ELR (cell line): ENCODE measurements at regions not wholly inside any gene's neighbourhood (a gene's known extent, or its start where the extent isn't known, plus 50 kb on each side); places are given as distances from the start of the nearest gene placed in this dataset.

Experiments
- DNase-seq: peaks from one replicate; pipeline ENCODE4 v3.0.0-alpha.2; 2015; ENCODE audit warnings: low read depth

DNA sequence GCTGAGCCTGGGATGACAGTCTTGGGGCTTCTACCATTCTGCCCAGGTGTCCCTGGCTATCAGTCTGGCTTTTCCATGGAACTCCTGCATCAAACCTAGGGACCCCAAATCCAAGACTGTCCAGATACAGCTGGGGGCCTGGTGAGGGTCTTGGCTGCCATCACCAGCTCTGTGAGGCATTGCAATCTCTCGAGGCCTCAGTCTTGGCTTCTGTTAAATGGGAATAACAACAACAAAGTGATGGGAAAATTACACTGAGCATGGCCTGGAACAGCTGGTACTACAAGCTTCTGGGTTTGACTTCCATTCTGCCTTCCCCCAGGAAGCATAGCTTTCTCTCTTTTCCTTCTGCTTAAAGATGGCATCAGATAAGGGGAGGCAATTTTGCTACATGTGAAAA lies 50.0 kb upstream of the LCTL start:
- no peak for DNase-seq

DNA sequence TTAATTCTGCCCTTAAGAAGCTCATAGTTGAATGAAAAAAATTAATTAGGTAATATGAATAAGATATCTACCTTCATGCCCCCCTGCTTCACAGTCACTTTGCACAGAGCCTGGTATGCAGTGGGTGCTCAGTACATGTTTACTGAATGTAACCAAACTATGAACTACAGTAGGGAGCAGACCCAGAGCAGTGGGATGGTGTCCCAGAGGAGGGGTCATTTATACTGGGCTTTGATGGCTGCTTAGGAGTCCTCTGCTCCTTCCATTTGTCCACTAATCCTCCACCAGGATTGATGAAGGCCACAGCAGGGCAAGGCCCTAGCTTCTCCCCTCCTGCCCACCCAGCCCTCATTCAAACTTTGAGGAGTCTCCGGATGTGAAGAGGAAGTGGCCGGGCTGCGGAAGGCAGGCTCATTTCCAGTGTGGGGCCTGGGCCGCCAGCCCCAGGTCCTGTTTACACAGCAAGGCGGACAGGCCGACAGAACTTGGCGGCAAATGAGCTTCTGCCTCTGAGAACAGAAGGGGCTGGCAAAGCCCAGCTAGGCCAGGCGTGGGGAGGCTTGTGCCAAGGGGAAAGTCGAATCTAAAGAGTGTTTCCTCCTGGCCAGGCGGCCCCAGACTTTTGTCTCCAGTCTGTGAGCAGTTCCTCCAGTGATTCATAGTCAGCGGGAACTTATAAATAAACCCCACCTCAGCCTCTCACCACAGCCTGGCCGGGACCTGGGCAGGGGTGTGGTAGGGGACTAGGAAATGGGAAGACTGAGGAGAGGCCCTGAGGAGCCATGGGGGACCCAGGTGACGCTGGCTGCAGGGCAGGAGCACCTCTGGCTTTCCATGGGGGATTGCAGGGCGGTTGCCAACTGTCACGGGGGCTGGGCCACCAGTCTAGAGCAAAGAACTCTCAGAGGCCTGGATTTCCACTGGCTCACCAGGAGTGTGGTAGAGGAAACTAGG lies 51.6 kb upstream of the LCTL start:
- DNase-seq, result peak; percentile 86

DNA sequence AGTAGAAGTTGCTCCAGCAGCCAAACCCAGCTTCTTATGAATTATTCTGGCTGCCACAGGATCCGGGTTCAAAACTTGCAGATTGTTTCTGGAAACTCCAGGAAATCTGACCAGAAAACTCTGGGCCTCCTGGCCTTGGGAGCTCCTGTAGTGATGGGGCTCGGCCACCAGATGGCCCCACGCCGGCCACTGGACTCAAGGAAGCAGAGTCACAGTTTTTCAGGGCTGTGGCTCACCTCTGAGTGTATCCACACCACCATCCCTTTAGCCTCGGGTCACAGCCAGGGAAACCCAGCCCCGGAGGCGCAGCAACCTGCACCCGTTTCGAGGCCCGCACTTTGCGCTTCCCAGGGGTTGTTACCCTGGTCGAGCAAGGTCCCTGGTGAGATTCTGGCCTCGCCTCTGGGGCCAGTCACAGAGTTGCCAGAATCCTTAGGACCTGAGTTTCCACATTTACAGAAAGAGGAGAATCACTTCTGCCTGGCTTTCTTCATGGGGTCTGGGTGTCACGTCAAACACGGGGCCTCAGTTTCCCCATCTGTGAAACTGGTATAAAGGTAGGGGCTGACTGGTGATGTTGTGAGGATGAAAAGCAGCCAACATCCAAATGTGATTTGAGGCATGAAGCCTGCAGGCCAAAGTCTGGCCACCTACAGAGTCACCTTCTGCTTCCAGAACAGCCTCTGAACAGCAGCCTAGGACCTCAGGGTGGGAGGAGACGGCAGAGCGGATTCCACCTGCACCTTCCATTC lies 53.5 kb upstream of the LCTL start:
- peak; percentile 88 for DNase-seq

DNA sequence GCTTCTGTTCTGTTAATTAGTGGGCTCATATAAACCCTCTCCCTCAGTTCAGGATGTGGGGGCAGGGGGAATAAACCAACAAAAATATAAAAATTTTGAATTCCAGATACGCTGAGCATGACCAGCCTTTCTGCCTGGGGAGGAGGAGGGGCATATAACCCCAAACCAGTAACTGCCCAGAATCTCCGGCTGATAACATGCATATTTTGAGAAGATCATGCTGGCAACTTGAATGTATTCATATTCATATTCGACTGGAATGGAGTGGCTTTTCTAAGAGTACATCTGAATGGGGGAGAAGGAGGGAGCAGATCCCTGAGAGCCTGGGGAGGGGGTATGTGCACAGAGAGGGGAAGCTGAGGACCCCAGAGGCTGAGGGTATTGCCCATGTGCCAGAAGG lies 54.5 kb upstream of the LCTL start:
- no peak for DNase-seq

DNA sequence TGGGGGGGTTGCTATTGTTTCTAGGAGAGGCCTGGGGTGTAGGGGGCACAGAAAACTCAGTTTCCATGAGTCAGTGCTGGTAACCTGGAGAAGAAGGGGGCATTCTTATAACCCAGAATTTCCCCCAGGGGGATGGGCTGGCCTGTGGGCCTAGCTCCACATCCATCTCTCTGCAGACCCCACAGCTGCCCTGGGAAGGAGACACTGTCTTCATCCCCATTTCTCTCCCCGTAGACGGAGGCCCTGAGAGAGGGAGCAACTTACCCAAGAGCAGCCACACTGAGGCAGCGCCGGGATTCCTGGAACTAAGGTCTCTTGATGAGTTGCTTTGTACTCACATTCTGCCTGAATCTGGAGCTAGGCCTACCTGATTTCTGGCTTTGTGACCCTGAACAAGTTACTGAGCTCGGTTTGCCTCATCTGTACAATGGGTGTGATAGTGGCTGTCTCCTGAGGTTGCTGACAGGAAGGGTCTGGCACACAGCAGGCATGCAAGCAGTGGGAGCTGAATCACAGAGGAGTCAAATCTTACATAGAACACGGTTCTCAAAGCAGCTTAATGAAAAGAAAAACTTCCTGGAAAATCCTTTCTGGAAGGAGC lies 55.0 kb upstream of the LCTL start:
- no peak for DNase-seq

DNA sequence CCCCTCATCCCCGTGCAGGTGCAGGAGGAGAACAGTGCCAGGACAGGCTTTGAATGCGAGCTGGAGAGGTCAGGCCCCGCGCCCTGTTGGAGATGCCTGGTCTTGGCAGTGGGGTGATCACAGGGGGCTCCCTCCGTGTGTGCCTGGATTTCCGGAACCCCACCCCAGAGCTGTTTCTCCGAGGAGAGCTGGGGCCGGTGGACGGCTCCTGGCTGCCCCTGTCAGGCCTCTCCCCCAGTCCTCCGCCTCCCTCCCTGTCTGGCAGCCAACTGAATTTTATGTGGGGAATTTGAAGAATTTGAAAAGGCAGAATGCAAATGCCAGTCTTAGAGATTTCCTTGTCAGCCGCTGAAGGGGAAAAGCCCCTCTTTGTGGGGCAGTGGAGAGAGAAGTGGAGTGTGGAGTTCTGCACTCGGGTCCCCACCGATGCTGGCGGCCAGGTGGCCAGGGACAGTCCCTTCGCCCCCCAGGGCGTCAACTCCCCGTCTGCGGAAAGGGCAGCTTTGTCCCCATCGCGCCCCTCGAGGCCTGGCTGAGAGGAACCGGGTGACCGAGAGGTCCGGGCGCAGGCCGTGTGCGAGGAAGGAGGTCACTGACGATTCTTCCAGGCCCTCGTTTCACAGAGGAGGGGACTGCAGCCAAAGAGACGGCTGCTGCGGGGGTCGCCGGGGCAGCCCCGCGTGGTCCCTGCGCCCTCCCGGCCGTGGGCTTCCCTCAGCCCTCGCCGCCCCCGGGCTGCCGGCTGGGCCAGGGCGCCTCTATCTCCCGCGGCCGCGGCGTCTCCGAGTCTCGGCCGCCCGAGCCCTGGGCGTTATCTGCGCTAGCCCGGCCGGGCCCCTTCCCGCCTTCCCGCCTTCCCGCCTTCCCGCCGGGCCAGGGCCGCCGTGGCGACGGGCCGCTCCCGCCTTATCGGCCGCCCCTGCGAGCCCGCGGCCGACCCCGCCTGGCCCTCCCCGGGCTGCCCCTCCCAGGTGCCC lies 56.0 kb upstream of the LCTL start:
- no peak for DNase-seq

DNA sequence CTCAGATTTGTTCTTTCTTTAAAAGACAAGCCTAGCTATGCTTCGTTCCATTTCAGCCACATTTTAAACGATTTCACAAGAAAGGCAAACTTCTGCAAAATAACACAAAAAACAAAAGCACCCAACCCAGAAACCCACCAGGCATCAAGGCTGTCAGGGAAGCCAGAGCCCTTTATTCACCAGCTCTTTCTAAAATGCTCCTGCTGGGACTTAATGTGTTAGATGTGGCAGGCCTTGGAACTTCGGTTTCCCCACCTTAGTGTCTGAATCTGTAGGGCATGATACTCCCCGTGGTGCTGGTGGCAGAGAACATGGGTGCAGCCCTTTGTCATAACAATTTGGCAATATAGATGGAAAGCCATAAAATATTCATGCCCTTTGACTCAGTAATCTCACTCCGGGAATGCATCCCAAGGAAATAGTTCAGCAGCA lies 56.8 kb upstream of the LCTL start:
- DNase-seq, result no peak

DNA sequence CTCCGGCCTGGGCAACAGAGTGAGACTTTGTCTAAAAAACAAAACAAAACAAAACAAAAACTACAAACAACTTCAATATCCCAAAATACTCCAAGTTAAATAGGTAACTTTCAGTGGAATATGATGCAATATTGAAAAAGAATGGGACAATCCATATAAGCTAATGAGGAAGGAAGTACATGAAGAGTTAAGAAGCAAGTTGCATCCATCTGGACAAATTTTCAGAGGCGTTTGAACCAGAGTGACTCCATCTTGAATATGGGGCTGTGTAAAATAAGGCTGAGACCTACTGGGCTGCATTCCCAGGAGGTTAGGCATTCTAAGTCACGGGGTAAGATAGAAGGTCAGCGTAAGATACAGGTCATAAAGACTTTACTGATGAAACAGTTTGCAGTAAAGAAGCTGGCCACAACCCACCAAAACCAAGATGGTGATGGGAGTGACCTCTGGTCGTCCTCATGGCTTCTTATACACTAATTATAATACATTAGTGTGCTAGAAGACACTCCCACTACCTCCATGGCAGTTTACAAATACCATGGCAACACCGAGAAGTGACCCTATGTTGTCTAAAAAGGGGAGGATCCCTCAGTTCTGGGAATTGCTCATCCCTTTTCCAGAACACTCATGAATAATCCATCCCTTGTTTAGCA lies 58.1 kb upstream of the LCTL start:
- no peak for DNase-seq

DNA sequence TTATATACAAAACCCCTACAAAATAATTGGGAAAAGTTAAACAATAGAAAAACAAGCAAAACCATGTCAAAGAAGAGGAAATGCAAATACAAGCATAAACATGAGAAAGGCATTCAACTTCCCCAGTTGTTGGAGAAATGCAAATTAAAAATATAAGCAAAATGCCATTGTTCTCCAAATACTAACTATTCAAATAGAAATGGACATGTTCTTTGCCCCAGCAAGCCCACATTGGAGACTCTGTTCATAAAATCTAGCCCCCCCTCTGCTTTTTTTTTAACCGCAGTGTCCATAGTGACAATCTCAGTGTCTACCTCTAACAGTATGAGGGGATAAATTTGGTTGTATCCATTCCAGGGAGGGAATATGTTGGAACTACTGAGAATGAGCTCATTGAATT lies 59.7 kb upstream of the LCTL start:
- no peak for DNase-seq

DNA sequence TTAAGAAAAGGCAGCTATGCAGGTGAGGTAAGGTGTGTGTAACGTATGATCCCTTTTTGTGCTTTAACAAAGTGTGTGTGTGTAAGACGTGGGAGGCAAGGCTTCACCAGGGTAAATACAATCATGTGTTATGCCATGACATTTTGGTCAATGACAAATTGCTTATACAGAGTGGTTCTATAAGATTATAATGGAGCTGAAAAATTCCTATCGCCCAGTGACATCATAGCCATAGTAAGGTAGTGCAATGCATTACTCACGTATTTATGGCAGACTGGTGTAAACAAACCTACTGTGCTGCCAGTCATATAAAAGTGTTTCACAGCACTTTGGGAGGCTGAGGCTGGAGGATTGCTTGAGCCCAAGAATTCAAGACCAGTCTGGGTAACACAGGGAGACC lies 60.2 kb upstream of the LCTL start:
- peak; percentile 58 for DNase-seq

DNA sequence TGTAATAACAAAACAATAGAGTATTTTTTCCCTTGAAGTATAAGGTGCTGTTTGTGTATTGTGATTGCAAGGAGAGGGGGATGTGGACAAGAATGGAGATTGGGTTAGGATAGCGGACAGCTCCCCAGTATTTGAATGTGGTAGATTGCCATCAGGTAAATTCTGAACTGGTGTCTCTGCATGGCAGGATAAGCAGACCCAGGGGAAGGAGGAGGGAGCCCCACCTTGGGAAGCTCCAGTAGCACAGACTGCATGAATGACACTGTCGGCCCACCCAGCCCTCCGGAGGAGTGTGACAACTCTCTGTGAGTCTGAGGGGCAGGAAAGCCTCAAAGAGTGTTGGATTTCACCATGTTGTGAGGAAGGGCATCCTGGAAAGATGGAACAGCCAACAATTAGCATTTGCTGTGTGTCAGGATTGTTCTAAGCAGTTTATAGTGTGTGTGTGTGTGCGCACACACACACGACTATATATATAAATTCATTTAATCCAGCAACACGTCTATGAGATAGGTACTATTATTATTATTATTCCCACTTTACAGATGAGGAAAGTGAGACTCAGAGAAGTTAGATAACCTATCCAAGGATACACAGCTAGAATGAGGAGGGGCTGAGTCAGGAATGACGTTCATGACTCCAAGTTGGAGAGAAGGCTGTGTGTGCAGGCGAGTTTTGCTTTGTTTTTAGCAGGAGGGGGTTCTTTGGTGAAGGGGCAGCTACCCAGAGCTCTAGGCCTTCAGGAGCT lies 63.4 kb upstream of the LCTL start:
- DNase-seq, result no peak

DNA sequence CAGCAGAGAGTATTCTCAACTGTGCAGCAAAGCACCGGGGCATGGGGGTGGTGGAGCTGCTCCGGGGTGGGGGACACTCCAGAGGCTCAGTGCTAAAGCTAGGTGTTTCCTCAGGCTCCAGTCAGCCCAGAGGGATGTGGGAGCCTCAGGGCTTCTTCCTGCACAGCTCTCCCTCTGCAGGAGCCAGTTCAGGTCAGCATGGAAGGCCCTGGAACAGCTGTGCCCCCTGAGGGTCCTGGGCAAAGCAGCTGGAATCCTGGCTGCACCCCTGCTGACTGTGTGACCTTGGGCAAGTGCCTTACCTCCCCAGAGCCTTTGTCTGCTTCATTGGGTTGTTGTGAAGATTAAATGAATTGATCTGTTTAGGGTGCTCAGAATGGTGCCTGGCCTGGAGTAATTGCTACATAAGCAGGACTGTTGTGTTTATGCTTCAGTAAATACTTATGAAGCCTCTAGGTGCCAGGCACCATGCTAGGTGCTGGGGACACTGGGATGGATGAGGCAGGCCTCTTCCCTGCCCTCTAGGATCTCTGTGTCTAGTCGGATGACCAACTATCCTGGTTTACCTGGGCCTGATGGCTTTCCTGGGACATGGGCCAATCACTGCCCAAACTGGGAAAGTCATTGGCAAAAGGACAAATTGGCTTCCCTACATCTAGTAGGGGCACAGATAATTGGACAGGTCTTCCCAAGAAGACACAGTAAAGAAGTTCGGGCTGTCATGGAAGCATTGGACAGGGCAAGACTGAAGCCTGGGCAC lies 64.2 kb upstream of the LCTL start:
- no peak for DNase-seq

DNA sequence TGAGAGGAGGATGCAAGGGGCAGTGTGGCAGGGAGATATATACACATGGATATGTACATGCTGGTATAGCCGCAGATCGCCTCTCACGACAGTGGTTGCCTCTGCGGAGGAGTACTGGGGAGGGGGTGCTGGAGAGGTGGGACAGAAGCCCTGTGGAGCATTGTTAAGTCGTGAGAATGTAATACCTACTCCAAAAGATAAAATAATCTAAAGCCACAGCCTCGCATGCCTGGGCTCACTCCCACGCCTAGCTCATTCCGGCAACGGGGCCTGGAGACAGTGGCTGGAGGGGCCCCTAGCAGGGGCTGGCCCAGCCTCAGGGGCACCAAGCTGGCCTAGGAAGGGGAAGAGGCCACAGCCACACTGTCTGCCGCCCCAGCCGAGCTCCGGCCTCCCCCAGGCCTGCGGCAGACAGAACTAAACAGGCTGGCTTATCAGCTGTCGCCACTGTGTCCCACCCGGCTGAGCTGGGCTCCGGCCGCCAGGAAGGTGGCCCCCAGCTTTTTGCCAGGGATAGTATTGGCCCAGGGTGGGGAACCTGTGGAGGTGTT lies 65.1 kb upstream of the LCTL start:
- no peak for DNase-seq

DNA sequence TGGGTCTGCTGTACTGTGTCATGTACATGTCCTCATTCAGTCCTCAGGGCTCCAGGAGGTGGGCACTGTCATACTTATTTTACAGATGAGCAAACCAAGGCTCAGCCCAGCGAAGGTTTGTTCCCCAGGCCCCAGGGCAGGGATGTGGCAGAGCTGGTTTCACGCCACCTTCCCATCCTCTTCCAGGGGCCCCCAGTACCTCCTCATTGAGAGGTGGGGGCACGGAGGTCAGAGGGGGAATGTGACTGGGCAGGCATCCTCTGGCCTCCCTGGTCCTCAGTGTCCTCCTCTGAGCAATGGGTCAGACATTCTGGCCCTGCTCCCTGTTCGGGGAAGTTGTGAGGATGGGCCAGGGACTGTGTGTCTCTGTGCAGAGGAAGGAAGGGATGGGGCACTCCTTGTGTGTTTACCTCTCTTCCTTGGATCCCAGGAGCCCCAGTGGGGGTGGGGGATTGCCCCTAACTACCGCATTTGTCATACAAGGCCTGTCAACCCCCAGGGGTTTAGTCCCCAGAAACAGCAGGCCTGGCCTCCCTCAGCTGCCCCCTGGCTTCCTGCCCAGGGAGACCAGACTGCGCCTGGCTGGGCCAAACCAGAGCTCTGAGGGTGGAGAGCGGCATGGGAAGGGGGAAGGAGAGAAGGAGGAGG lies 65.9 kb upstream of the LCTL start:
- DNase-seq, result no peak

DNA sequence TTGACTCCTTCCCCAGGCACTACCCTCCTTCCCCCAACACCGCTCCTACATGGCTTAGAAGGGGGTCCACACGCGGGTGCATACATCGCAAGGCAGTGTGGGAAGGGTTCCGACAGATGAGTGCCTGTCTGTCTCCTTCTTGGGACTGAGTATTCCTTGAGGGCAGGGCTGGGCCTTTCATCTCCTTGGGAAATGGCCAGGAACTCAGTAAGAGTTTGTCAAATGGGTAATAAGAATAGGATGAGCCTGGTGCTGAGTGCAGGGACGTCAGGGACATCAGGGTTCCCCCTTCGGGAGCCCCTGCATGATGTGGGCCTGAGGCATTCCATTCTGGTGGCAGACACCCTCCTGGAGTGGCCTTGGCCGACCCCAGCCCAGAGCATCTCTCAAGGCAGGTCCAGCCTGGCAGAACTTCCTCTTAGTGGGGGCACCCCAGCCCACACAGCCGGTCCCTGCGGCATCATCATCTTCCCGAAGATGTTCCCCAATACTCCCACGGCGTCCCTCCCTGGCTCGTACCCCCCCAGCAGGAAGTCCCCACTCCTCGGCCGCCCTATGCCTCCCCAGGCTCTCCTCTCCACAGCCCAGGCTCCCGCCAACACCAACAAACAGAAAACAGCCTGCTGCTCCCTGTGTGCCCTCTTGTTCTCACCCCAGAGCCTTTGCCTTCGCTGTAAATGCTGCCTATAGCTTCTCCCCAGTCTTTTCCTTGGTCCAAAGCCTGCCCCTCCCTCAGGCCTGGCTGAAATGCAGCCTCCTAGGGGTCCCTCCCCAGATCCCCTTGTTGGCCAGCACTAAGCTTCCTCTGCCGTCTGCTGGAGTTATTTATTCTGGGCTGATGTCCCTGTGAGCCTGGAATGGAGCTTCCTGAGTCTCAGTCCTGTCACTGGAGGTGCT lies 67.5 kb upstream of the LCTL start:
- no peak for DNase-seq

DNA sequence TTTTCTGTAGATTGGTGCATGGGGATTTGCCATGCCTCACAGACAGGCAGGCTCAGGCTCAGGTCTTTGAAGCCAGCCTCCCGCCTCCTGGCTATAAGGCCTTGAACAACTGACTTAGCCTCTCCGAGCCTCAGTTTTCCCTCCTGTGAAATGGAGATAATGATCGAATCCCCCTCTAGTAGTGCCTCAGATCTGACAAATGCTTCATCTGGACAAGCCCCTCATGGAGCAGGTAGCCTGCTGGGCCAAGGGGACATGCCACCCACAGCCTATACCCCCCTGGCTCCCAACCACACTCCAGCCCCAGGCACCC lies 68.1 kb upstream of the LCTL start:
- DNase-seq, result no peak

DNA sequence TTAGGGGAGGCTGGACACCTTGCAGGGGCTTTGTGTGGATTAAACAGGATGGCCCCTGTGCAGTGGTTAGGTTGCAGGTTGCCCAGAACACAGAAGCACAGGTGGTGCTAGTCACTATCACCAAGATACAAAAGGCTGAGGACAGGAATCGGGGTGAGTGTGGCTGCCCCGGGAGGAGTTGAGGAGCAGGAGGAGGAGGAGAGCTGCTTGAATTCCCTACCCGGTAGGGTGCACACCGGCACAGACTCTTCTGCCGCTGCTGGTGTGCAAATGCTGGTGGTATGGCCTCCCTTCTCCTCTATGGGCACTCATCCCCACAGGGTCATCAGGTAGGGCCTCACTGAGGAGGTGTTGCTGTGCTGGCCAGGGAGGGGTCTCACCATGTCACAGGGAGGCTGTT lies 67.5 kb upstream of the SMAD6 start:
- no peak for DNase-seq

DNA sequence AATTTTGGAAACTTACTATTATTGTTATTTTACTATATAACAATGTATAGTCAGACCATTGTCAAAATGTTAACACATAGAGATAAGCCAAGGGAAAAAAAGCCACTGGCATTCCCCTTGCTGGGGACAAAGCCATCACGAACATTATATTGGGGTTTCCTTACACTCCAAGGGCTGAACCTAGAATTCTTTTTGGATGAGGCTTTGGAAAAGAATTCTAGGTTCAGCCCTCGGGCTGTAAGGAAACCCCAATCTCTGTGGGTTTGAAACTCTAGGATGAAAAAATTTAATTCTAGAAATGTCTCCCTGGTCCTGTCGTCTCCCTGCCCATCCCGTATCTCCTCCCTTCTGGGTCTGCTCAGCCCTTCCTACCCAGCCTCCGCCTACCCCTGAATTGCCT lies 67.0 kb upstream of the SMAD6 start:
- peak; percentile 23 for DNase-seq
